ENCODE measurements at regions not wholly inside any gene's neighbourhood (a gene's known extent, or its start where the extent isn't known, plus 50 kb on each side); places are given as distances from the start of the nearest gene placed in this dataset.

DNA sequence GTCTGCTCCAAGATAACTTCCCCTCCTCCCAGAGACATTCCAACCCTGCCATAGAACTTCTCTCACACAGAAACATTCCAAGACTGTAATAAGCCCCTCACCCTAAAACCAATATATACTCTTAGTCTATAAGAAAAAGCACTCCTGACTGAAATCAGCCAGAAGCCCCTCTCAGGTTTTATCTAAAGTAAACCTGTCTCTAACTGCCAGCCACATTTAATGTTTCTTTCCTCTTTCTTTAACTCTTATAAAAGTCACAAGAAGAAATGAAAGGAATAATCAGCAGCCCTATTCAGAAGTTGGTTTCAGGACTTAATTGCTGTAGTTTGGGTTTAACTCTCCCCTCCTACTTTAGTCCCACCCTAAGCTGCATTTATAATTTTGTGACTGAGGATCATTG lies 165.0 kb upstream of the ZCCHC13 start:
- Histone ChIP-seq H3K79me2 (ENCODE audit: low read length) (no peaks in the 10 kb centered on the region), H3K4me2 (ENCODE audit: low read length) (no peak overlapping the region), H3K36me3 (replicated peaks; ENCODE audit: low read depth, low read length) (no peaks in the 10 kb centered on the region), H3K4me1 (ENCODE audit: low read length) (no peaks in the 10 kb centered on the region), H3K9me3 (ENCODE audit: insufficient read depth, low read length) (no peaks in the 10 kb centered on the region), H3K4me3 (ENCODE audit: low read length) (no peak overlapping the region), H3K27me3 (ENCODE audit: low read depth, low read length) (no peaks in the 10 kb centered on the region), H3K9ac (ENCODE audit: low read length) (no peak overlapping the region), H3K27ac (ENCODE audit: low read length) (no peak overlapping the region), H2AFZ (ENCODE audit: low read depth, low read length) (no peak overlapping the region), H4K20me1 (ENCODE audit: insufficient read depth, low read length) (no peaks in the 10 kb centered on the region)
- TF ChIP-seq EZH2phosphoT487 (IDR thresholded peaks at IDR 0.05; ENCODE audit: low read depth) = no peak
- TF ChIP-seq, protein P1, sequence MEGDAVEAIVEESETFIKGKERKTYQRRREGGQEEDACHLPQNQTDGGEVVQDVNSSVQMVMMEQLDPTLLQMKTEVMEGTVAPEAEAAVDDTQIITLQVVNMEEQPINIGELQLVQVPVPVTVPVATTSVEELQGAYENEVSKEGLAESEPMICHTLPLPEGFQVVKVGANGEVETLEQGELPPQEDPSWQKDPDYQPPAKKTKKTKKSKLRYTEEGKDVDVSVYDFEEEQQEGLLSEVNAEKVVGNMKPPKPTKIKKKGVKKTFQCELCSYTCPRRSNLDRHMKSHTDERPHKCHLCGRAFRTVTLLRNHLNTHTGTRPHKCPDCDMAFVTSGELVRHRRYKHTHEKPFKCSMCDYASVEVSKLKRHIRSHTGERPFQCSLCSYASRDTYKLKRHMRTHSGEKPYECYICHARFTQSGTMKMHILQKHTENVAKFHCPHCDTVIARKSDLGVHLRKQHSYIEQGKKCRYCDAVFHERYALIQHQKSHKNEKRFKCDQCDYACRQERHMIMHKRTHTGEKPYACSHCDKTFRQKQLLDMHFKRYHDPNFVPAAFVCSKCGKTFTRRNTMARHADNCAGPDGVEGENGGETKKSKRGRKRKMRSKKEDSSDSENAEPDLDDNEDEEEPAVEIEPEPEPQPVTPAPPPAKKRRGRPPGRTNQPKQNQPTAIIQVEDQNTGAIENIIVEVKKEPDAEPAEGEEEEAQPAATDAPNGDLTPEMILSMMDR (IDR thresholded peaks at IDR 0.05; ENCODE audit: low read depth, low read length) = no peak

DNA sequence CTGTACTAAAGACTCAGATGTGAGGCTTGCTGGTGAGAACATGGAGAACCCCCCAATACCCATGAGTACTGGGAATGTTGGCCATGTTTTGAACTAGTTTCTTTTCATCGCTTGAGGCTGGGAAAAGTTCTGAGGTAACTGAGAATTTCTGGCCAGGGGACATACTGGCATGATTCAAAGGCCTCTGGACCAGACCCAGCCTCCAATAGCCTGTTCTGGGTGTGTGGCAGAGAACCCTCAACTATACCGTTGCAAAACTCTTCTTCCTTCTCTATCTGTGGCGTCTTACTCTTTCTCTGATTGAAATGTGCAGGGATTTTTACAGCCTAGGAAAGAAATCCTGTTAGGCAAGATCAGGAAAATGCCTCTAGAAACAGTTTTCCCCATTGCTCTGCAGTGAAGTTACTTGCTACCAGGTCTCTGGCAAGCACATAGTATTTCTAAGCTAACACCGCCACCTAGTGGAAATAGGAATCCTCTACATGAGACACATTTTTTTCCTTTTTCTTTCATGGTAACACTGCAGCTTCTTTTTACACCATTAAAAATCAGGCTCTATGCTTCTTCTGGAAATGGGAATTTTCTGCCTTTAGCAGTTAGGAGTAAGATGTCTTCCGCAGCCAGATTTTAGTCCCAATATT lies 170.7 kb upstream of the ZCCHC13 start:
- no peak for TF ChIP-seq EZH2phosphoT487 (IDR thresholded peaks at IDR 0.05; ENCODE audit: low read depth)
- TF ChIP-seq, protein P1 (IDR thresholded peaks at IDR 0.05; ENCODE audit: low read depth, low read length) = peak; percentile 66
- Histone ChIP-seq H3K27me3 (ENCODE audit: low read depth, low read length) (no peaks in the 10 kb centered on the region), H3K9me3 (ENCODE audit: insufficient read depth, low read length) (no peaks in the 10 kb centered on the region), H2AFZ (ENCODE audit: low read depth, low read length) (no peak overlapping the region), H3K4me3 (ENCODE audit: low read length) (no peak overlapping the region), H3K36me3 (replicated peaks; ENCODE audit: low read depth, low read length) (no peaks in the 10 kb centered on the region), H3K4me1 (ENCODE audit: low read length) (no peaks in the 10 kb centered on the region), H3K27ac (ENCODE audit: low read length) (no peak overlapping the region), H4K20me1 (ENCODE audit: insufficient read depth, low read length) (no peaks in the 10 kb centered on the region), H3K4me2 (ENCODE audit: low read length) (no peak overlapping the region), H3K9ac (ENCODE audit: low read length) (no peak overlapping the region), H3K79me2 (ENCODE audit: low read length) (no peaks in the 10 kb centered on the region)

DNA sequence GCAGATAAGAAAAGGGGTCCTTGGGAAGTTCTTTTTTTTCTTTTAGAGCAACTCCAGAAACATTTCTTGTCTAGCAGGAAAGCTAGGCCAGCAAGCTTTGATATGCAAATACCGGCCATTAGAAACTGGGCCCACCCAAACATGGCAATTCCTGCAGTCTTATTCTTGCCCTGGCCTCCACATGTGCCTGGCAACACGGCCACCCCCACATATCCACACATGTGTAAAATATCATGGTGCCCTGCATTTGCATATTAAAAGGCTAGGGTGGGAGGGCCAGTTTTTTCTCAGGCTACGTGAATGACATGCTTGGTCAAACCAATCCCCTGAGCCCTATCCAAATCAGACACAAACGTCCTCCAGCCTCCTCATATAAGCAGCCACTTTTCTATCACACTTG lies 171.7 kb upstream of the ZCCHC13 start:
- no peaks in the 10 kb centered on the region for H3K27me3 ChIP-seq (ENCODE audit: low read depth, low read length)
- H2AFZ ChIP-seq (ENCODE audit: low read depth, low read length) = no peak overlapping the region
- no peak overlapping the region for H3K27ac ChIP-seq (ENCODE audit: low read length)
- no peak overlapping the region for H3K4me3 ChIP-seq (ENCODE audit: low read length)
- H3K36me3 ChIP-seq (replicated peaks; ENCODE audit: low read depth, low read length) = no peaks in the 10 kb centered on the region
- H4K20me1 ChIP-seq (ENCODE audit: insufficient read depth, low read length) = no peaks in the 10 kb centered on the region
- H3K79me2 ChIP-seq (ENCODE audit: low read length) = no peaks in the 10 kb centered on the region
- no peak for TF ChIP-seq EZH2phosphoT487 (IDR thresholded peaks at IDR 0.05; ENCODE audit: low read depth)
- TF ChIP-seq, protein P1 (IDR thresholded peaks at IDR 0.05; ENCODE audit: low read depth, low read length) = no peak
- H3K9ac ChIP-seq (ENCODE audit: low read length) = no peak overlapping the region
- H3K4me1 ChIP-seq (ENCODE audit: low read length) = no peaks in the 10 kb centered on the region
- H3K4me2 ChIP-seq (ENCODE audit: low read length) = no peak overlapping the region
- H3K9me3 ChIP-seq (ENCODE audit: insufficient read depth, low read length) = no peaks in the 10 kb centered on the region

DNA sequence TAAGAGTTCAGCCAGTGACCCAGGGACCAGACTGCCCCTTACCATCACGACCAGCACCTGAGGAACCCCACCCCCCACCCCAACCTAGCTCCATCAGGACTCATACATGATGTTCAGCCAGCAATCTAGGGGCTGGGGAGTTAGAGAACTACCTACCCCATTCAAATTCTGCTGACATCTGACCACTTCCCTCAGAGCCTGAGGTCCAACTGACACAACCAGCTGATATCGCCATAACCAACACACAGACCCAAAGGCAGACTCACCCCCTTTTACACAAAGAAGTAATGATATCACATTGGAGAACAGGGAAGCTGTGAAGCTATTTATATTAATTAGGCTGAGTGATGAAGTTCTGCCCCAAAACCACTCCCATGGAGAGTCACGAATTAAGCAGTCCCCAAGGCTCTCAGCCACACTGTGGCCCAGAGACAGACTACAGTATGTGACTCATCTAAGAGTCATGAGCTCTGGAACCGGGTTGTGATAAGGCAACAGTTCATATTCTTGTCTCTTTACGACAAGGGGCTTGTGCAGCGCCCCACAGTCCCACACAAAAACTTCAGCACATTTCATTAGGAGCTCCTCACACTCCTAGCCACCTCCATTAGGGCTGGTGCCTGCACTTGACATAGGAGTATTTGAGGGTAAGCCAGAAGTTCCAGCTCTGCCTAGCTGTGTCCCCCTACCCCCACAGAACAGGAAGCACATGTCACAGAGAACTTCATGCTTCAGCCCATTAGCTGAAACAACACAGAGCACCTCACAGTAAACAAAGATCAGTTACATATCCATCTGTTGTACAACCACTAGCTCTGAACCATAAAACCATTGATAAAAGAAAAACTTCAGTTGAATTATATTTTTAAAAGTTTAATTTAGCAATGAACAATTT lies 184.7 kb upstream of the ZCCHC13 start:
- H3K4me1 ChIP-seq (ENCODE audit: low read length) = no peaks in the 10 kb centered on the region
- H3K9me3 ChIP-seq (ENCODE audit: insufficient read depth, low read length) = no peaks in the 10 kb centered on the region
- H3K27me3 ChIP-seq (ENCODE audit: low read depth, low read length) = no peaks in the 10 kb centered on the region
- peaks cover 3% of the 10 kb centered on the region for H3K36me3 ChIP-seq (replicated peaks; ENCODE audit: low read depth, low read length)
- H3K9ac ChIP-seq (ENCODE audit: low read length) = no peak overlapping the region
- H3K4me2 ChIP-seq (ENCODE audit: low read length) = no peak overlapping the region
- no peak for TF ChIP-seq EZH2phosphoT487 (IDR thresholded peaks at IDR 0.05; ENCODE audit: low read depth)
- no peaks in the 10 kb centered on the region for H3K79me2 ChIP-seq (ENCODE audit: low read length)
- no peak overlapping the region for H3K4me3 ChIP-seq (ENCODE audit: low read length)
- no peaks in the 10 kb centered on the region for H4K20me1 ChIP-seq (ENCODE audit: insufficient read depth, low read length)
- no peak overlapping the region for H3K27ac ChIP-seq (ENCODE audit: low read length)
- H2AFZ ChIP-seq (ENCODE audit: low read depth, low read length) = no peak overlapping the region

Measured in OCI-LY3 (cell line).